Adrenal gland (tissue), 9 donors: ENCODE measurements at regions not wholly inside any gene's neighbourhood (a gene's known extent, or its start where the extent isn't known, plus 50 kb on each side); places are given as distances from the start of the nearest gene placed in this dataset.

Source experiments
- DNase-seq, 7 donors: peaks; one replicate each; pipeline ENCODE4 v3.0.0-alpha.2; 2019 to 2020
- H3K27ac ChIP-seq, 5 donors: fragments of 200-600 bp; sonication (generic) in 4 of 5; 1 replicate in 3 of 5; 2 replicates in 2 of 5; pipeline versions ENCODE4 v1.5.1 to v1.8.0; 2016 to 2020; ENCODE audit warnings: mild to moderate bottlenecking in 1 of 5
- H3K27me3 ChIP-seq: fragments of 200-600 bp; 2 replicates; pipeline ENCODE4 v1.8.0; 2021
- H3K36me3 ChIP-seq, 2 donors: fragments of 200-600 bp; replicated peaks in 1 of 2; 1 replicate in 1 of 2; 2 replicates in 1 of 2; pipeline versions ENCODE4 v1.5.1 to v1.8.0; 2018 to 2022
- H3K4me1 ChIP-seq, 2 donors: fragments of 200-600 bp; replicated peaks in 1 of 2; 1 replicate in 1 of 2; 2 replicates in 1 of 2; pipeline versions ENCODE4 v1.5.1 to v1.8.0; 2018 to 2021
- H3K4me3 ChIP-seq, 4 donors: fragments of 200-600 bp; sonication (generic) in 3 of 4; one replicate each; pipeline ENCODE4 v1.5.1; 2016 to 2018
- H3K9me3 ChIP-seq, 3 donors: fragments of 200-600 bp; sonication (generic) in 1 of 3; replicated peaks in 1 of 3; 1 replicate in 2 of 3; 2 replicates in 1 of 3; pipeline versions ENCODE4 v1.5.1 to v1.8.0; 2016 to 2021
- POLR2A ChIP-seq, 2 donors: fragments of 450-650 bp; IDR thresholded peaks; one replicate each; pipeline ENCODE4 v1.6.1; 2017; ENCODE audit warnings: antibody characterized with exemption in 2 of 2, mild to moderate bottlenecking in 2 of 2, moderate library complexity in 1 of 2
- WGBS, 4 donors: extraction: QIAGEN DNeasy Blood & Tissue Kit in 2 of 4; methylation state at CpG; one replicate each; pipeline versions ENCODE4 v1.1.5 to v1.1.7; 2013 to 2017; 5-methylcytosine and 5-hydroxymethylcytosine counted together
- intact Hi-C, 2 donors: fragments of 100-400 bp; cut with DNase I; formaldehyde crosslinking; loops; one replicate each; pipeline versions ENCODE4 v1.14.1 to v1.15.0; 2022 to 2023
- TF ChIP-seq, protein P1 (sequence below), 6 experiments: fragments of 450-650 bp in 4 of 6; fragments of 200-600 bp in 2 of 6; sonication (generic) in 1 of 6; IDR thresholded peaks; 1 replicate in 5 of 6; 2 replicates in 1 of 6; pipeline versions ENCODE4 v1.5.1 to v1.8.0; 2016 to 2021; ENCODE audit warnings: antibody characterized with exemption in 6 of 6, mild to moderate bottlenecking in 2 of 6, moderate library complexity in 1 of 6
- donor health status: healthy with polysubstance abuse.
- donor health status: Bipolar disorder and iron deficiency.
- donor health status: DM: yes; HTN: yes; CAD: no.
- donor health status: DM: no; HTN: no; CAD: no.
- donor health status: DM: no; HTN: no; CAD: no.

DNA sequence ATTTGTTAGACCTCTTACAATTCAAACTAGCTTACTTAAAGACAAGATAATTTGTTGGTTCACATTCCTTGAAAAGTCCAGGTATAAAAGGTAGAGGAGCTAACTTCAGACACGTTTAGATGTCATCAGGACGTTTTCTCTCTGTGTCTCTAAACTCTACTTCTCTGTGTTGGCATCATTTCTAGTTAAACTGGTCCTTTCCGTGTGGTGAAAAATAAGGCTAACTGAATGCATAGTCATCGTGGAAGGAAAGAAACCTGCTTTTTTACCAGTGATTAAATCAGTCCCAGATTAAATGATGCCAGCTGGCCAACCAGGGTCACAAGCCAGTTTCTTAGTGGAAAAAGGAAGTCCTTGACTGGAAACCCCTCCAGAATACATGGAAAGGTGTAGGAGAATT lies 168.4 kb upstream of the AHI1 start:
- Histone ChIP-seq H3K4me1 (no peaks in the 10 kb centered on the region), H3K36me3 (no peaks in the 10 kb centered on the region), H3K27me3 (no peaks in the 10 kb centered on the region), H3K9me3 (peaks cover 0 to 3% (median 0%) of the 10 kb centered on the region in 3 donors), H3K27ac (no peak overlapping the region), H3K4me3 (no peak overlapping the region)
- TF ChIP-seq, protein P1, sequence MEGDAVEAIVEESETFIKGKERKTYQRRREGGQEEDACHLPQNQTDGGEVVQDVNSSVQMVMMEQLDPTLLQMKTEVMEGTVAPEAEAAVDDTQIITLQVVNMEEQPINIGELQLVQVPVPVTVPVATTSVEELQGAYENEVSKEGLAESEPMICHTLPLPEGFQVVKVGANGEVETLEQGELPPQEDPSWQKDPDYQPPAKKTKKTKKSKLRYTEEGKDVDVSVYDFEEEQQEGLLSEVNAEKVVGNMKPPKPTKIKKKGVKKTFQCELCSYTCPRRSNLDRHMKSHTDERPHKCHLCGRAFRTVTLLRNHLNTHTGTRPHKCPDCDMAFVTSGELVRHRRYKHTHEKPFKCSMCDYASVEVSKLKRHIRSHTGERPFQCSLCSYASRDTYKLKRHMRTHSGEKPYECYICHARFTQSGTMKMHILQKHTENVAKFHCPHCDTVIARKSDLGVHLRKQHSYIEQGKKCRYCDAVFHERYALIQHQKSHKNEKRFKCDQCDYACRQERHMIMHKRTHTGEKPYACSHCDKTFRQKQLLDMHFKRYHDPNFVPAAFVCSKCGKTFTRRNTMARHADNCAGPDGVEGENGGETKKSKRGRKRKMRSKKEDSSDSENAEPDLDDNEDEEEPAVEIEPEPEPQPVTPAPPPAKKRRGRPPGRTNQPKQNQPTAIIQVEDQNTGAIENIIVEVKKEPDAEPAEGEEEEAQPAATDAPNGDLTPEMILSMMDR (IDR thresholded peaks at IDR 0.05), result no peak
- TF ChIP-seq POLR2A (IDR thresholded peaks at IDR 0.05), result no peak
- no peak for DNase-seq
- WGBS, 4 donors, result 56 to 70% (median 62%) methylated on average over 4 of the region's 4 CpGs
- intact Hi-C loops, result no loop called here

DNA sequence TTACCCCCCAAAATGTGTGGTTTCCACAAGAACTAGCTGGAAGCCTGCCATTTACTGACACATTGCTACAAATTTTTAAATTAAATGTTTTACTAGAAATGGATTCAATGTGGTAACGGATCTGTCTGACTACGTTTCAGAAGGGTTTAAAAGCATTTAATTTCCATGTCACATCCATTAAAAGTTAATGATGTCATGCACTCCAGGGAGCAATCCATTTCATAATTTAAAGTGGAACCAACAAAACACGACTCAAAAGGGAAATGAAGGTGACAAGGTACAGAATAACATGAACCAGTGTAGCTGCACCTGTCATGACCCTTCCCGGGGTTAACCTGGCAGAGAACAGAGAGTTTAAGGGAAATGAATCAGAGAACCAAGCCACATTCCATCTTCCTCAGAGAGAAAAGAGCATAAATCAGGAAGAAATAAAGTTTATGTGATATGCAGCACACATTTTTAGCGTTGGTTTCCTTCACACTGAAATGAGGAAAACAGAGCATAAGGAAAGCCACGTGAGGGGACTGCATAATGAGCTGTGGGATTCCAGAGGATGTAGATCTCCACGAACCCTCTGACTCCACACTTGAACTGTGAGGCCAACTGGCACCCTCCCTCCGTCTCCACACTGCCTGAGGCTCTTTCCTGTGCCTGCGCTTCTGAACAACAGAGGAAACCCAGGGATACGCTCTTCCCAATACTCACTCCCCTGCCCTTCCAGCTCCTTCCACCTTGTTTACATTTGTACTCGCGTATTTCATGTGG lies 170.3 kb upstream of the AHI1 start:
- TF ChIP-seq, protein P1 (IDR thresholded peaks at IDR 0.05), result no peak
- no peak for TF ChIP-seq POLR2A (IDR thresholded peaks at IDR 0.05)
- H3K4me3 ChIP-seq, result no peak overlapping the region
- 33 to 48% (median 41%) methylated on average over 12 of the region's 12 CpGs for WGBS, 4 donors
- H3K27me3 ChIP-seq, result no peaks in the 10 kb centered on the region
- no peaks in the 10 kb centered on the region for H3K36me3 ChIP-seq
- no peaks in the 10 kb centered on the region for H3K4me1 ChIP-seq
- DNase-seq, result peak in 3 of 7 donors; percentile 6 to 21 (median 9)
- intact Hi-C loops, result no loop called here
- peaks cover 0 to 3% (median 0%) of the 10 kb centered on the region in 3 donors for H3K9me3 ChIP-seq
- no peak overlapping the region for H3K27ac ChIP-seq

DNA sequence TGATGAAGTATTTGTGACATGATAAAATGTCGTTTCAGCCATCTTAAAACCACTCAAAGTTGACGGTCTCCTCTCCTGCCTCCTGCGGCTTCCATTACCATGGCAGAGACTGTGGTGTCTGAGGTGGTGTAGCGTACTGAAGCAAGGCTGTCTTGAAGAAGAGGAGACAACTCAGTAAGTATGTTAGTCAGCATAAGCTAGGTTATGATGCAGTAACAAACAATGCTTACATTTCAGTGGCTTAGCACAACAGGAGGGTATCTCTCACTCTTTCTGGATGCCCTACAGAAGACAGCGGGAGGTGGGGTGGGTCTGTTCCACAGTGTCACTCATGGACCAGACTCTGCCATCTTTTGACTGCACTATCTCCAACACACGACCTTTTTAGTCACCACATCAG lies 174.7 kb upstream of the AHI1 start:
- H3K4me3 ChIP-seq, result no peak overlapping the region
- no peak for DNase-seq
- no peaks in the 10 kb centered on the region for H3K4me1 ChIP-seq
- no peak overlapping the region for H3K27ac ChIP-seq
- intact Hi-C loops, result no loop called here
- H3K9me3 ChIP-seq, result no peaks in the 10 kb centered on the region
- no peaks in the 10 kb centered on the region for H3K27me3 ChIP-seq
- 92 to 98% (median 95%) methylated on average over 6 of the region's 6 CpGs for WGBS, 4 donors
- no peaks in the 10 kb centered on the region for H3K36me3 ChIP-seq
- TF ChIP-seq, protein P1 (IDR thresholded peaks at IDR 0.05), result no peak
- no peak for TF ChIP-seq POLR2A (IDR thresholded peaks at IDR 0.05)

DNA sequence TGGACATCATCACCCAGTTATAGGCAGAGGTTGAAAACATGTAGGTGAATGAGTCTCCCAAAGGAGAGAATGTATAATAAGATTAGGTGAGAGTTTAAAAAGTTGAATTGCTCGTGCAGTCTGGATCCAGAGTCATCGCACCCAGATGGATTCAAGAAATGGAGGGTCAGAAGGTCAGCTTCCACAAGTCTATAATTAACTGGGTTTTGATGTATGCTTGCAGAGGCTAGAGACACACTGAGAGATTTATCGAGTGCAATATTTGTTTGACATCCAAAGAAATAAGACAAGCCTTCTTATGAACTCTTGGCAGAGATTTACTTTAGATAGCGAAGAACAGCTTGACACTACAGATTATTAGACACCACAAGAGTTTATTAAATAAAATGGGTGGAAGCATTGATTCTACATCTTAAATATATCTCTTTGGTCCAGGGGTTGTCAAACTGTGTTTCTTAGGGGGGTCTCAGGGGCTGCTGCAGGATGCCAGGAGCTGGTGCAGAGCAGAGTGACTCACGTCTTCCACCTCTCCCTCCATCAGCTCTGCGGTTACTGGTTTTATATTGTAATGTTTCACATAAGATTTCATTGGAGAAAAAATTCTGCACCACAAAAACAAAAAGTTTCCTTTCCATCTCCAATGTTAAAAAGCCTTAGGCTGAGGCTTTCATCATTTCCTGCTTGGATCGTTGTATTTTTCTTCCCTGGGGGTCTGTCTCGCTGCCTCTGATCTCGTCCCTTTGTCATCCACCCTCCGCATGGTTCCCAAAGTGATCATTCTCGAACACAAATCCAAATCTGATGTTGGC lies 176.2 kb upstream of the AHI1 start:
- no peaks in the 10 kb centered on the region for H3K4me1 ChIP-seq
- DNase-seq, result no peak
- H3K27me3 ChIP-seq, result no peaks in the 10 kb centered on the region
- intact Hi-C loops, result no loop called here
- H3K4me3 ChIP-seq, result no peak overlapping the region
- H3K27ac ChIP-seq, result no peak overlapping the region
- WGBS, 4 donors, result 85 to 88% (median 87%) methylated on average over 11 of the region's 11 CpGs
- no peaks in the 10 kb centered on the region for H3K36me3 ChIP-seq
- TF ChIP-seq, protein P1 (IDR thresholded peaks at IDR 0.05), result no peak
- no peak for TF ChIP-seq POLR2A (IDR thresholded peaks at IDR 0.05)
- H3K9me3 ChIP-seq, result no peaks in the 10 kb centered on the region
